ENCODE measurements at regions not wholly inside any gene's neighbourhood (a gene's known extent, or its start where the extent isn't known, plus 50 kb on each side); places are given as distances from the start of the nearest gene placed in this dataset.

- Histone ChIP-seq H3K27ac (ENCODE audit: low read length) (no peak overlapping the region), H3K36me3 (ENCODE audit: low read depth, low read length) (no peaks in the 10 kb centered on the region), H4K20me1 (ENCODE audit: low read length) (no peaks in the 10 kb centered on the region), H3K4me1 (ENCODE audit: insufficient read depth, low read length) (no peaks in the 10 kb centered on the region), H2AFZ (ENCODE audit: low read length) (no peak overlapping the region), H3K27me3 (ENCODE audit: low read length) (peaks cover 15% of the 10 kb centered on the region; the same call in 1 of the 2 replicates), H3K9ac (ENCODE audit: low read length) (no peak overlapping the region), H3K9me2 (replicated peaks; ENCODE audit: low read length) (no peaks in the 10 kb centered on the region), H3K4me2 (ENCODE audit: low read length) (no peak overlapping the region), H3F3A (ENCODE audit: low read length, unreplicated experiment) (no peaks in the 10 kb centered on the region), H3K4me3 (ENCODE audit: low read length) (no peak overlapping the region), H3K9me3 (ENCODE audit: low read length) (no peaks in the 10 kb centered on the region), H3K79me2 (ENCODE audit: low read length) (no peaks in the 10 kb centered on the region)
- BruUV-seq (replicated peaks), result no TSS peak
- ATAC-seq (no peak), DNase-seq (no peak)
- intact Hi-C loops (cut with micrococcal nuclease), result no loop called here
- ChIA-PET POLR2A (ENCODE audit: unreplicated experiment) (no interaction called here), CTCF (no interaction called here)
- TF ChIP-seq EZH2phosphoT487 (IDR thresholded peaks at IDR 0.05; ENCODE audit: borderline replicate concordance, low read length) (no peak), EZH2 (IDR thresholded peaks at IDR 0.05; ENCODE audit: low read length, unreplicated experiment) (no peak)
- TF ChIP-seq, protein P1, sequence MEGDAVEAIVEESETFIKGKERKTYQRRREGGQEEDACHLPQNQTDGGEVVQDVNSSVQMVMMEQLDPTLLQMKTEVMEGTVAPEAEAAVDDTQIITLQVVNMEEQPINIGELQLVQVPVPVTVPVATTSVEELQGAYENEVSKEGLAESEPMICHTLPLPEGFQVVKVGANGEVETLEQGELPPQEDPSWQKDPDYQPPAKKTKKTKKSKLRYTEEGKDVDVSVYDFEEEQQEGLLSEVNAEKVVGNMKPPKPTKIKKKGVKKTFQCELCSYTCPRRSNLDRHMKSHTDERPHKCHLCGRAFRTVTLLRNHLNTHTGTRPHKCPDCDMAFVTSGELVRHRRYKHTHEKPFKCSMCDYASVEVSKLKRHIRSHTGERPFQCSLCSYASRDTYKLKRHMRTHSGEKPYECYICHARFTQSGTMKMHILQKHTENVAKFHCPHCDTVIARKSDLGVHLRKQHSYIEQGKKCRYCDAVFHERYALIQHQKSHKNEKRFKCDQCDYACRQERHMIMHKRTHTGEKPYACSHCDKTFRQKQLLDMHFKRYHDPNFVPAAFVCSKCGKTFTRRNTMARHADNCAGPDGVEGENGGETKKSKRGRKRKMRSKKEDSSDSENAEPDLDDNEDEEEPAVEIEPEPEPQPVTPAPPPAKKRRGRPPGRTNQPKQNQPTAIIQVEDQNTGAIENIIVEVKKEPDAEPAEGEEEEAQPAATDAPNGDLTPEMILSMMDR (conservative IDR thresholded peaks at IDR 0.05; ENCODE audit: low read depth, low read length), result no peak
Measured at GRCh38 chr6:168373389-168373788, 53.8 kb upstream of the DACT2 start.

GRCh38 chr6:168374051-168374502 lies 54.5 kb upstream of the DACT2 start:
- H3K9ac ChIP-seq (ENCODE audit: low read length), result no peak overlapping the region
- no peaks in the 10 kb centered on the region for H3K4me1 ChIP-seq (ENCODE audit: insufficient read depth, low read length)
- no peak overlapping the region for H3K4me3 ChIP-seq (ENCODE audit: low read length)
- no TSS peak for BruUV-seq (replicated peaks)
- DNase-seq (no peak), ATAC-seq (no peak)
- 0 out of 2 replicates have a peak, but pooled peaks cover 8% of the 10 kb centered on the region for H3K27me3 ChIP-seq (ENCODE audit: low read length)
- no peak overlapping the region for H3K27ac ChIP-seq (ENCODE audit: low read length)
- TF ChIP-seq EZH2 (IDR thresholded peaks at IDR 0.05; ENCODE audit: low read length, unreplicated experiment), result no peak
- no peak for TF ChIP-seq EZH2phosphoT487 (IDR thresholded peaks at IDR 0.05; ENCODE audit: borderline replicate concordance, low read length)
- TF ChIP-seq, protein P1 (conservative IDR thresholded peaks at IDR 0.05; ENCODE audit: low read depth, low read length), result no peak
- CTCF ChIA-PET, result no interaction called here
- intact Hi-C loops (cut with micrococcal nuclease), result no loop called here
- POLR2A ChIA-PET (ENCODE audit: unreplicated experiment), result no interaction called here
- no peaks in the 10 kb centered on the region for H3F3A ChIP-seq (ENCODE audit: low read length, unreplicated experiment)
- no peaks in the 10 kb centered on the region for H3K36me3 ChIP-seq (ENCODE audit: low read depth, low read length)
- H3K79me2 ChIP-seq (ENCODE audit: low read length), result no peaks in the 10 kb centered on the region
- no peaks in the 10 kb centered on the region for H3K9me2 ChIP-seq (replicated peaks; ENCODE audit: low read length)
- no peaks in the 10 kb centered on the region for H4K20me1 ChIP-seq (ENCODE audit: low read length)
- no peaks in the 10 kb centered on the region for H3K9me3 ChIP-seq (ENCODE audit: low read length)
- H2AFZ ChIP-seq (ENCODE audit: low read length), result no peak overlapping the region
- no peak overlapping the region for H3K4me2 ChIP-seq (ENCODE audit: low read length)

DNA sequence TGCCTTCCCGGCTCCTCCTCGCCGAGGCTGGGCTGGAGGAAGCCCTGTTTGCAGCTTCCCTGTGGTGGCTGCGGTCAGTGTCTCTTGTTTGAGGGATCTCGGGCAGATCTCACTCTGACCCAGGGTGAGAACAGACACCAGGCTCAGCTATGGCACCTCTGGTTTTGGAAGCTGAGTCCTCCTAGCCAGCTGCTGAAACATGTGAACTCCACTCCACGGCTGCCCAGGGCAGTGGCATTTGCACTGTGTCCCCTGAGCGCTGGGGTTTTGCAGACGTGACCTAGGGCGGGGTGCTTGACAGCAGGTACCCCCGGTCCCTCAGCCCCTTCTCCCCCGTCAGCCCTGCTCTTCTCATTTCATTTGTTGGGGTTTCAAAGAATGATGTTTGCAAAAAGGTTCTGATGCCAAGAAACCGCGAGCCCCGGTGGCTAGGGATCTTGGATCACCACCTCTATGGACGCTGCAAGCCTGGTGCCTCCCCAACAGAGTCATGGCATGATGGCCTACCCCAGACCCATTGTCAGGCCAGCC lies 55.0 kb upstream of the DACT2 start:
- H3K27ac ChIP-seq (ENCODE audit: low read length), result no peak overlapping the region
- ATAC-seq (no peak), DNase-seq (no peak)
- intact Hi-C loops (cut with micrococcal nuclease), result no loop called here
- no peaks in the 10 kb centered on the region for H3F3A ChIP-seq (ENCODE audit: low read length, unreplicated experiment)
- H2AFZ ChIP-seq (ENCODE audit: low read length), result no peak overlapping the region
- no peak overlapping the region for H3K4me2 ChIP-seq (ENCODE audit: low read length)
- no peaks in the 10 kb centered on the region for H3K9me2 ChIP-seq (replicated peaks; ENCODE audit: low read length)
- no peak overlapping the region for H3K4me3 ChIP-seq (ENCODE audit: low read length)
- H3K79me2 ChIP-seq (ENCODE audit: low read length), result no peaks in the 10 kb centered on the region
- 0 out of 2 replicates have a peak, but pooled peaks cover 8% of the 10 kb centered on the region for H3K27me3 ChIP-seq (ENCODE audit: low read length)
- no peaks in the 10 kb centered on the region for H3K36me3 ChIP-seq (ENCODE audit: low read depth, low read length)
- POLR2A ChIA-PET (ENCODE audit: unreplicated experiment), result no interaction called here
- TF ChIP-seq, protein P1 (conservative IDR thresholded peaks at IDR 0.05; ENCODE audit: low read depth, low read length), result no peak
- TF ChIP-seq EZH2 (IDR thresholded peaks at IDR 0.05; ENCODE audit: low read length, unreplicated experiment), result no peak
- no peak for TF ChIP-seq EZH2phosphoT487 (IDR thresholded peaks at IDR 0.05; ENCODE audit: borderline replicate concordance, low read length)
- CTCF ChIA-PET, result no interaction called here
- H4K20me1 ChIP-seq (ENCODE audit: low read length), result no peaks in the 10 kb centered on the region
- H3K9ac ChIP-seq (ENCODE audit: low read length), result no peak overlapping the region
- no peaks in the 10 kb centered on the region for H3K9me3 ChIP-seq (ENCODE audit: low read length)
- no TSS peak for BruUV-seq (replicated peaks)
- no peaks in the 10 kb centered on the region for H3K4me1 ChIP-seq (ENCODE audit: insufficient read depth, low read length)
